Panc1 (cell line): ENCODE measurements at regions not wholly inside any gene's neighbourhood (a gene's known extent, or its start where the extent isn't known, plus 50 kb on each side); places are given as distances from the start of the nearest gene placed in this dataset.

ENCODE experiments used
- POLR2AphosphoS5 ChIP-seq: IDR thresholded peaks from 2 replicates; pipeline ENCODE4 v1.6.1; 2012; ENCODE audit warnings: mild to moderate bottlenecking, low read depth, low read length, moderate library complexity
- SIN3A ChIP-seq: IDR thresholded peaks from 2 replicates; pipeline ENCODE4 v1.6.1; 2012; ENCODE audit warnings: low read depth, mild to moderate bottlenecking, low read length, moderate library complexity, borderline replicate concordance; ENCODE audit not compliant: insufficient read depth
- TCF7L2 ChIP-seq: IDR thresholded peaks from 2 replicates; pipeline ENCODE4 v1.6.1; 2011; ENCODE audit warnings: mild to moderate bottlenecking, low read depth, low read length, inconsistent platforms
- TF ChIP-seq, protein P1 (sequence below): fragments of 450-650 bp; IDR thresholded peaks from 2 replicates; pipeline ENCODE4 v1.5.1; 2017; ENCODE audit warnings: mild to moderate bottlenecking

- TF ChIP-seq, protein P1, sequence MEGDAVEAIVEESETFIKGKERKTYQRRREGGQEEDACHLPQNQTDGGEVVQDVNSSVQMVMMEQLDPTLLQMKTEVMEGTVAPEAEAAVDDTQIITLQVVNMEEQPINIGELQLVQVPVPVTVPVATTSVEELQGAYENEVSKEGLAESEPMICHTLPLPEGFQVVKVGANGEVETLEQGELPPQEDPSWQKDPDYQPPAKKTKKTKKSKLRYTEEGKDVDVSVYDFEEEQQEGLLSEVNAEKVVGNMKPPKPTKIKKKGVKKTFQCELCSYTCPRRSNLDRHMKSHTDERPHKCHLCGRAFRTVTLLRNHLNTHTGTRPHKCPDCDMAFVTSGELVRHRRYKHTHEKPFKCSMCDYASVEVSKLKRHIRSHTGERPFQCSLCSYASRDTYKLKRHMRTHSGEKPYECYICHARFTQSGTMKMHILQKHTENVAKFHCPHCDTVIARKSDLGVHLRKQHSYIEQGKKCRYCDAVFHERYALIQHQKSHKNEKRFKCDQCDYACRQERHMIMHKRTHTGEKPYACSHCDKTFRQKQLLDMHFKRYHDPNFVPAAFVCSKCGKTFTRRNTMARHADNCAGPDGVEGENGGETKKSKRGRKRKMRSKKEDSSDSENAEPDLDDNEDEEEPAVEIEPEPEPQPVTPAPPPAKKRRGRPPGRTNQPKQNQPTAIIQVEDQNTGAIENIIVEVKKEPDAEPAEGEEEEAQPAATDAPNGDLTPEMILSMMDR, result no peak
- TF ChIP-seq POLR2AphosphoS5 (no peak), SIN3A (no peak), TCF7L2 (no peak)
Measured at GRCh38 chr5:117336208-117336607, 761.6 kb upstream of the SEMA6A start.
